Lung (tissue), 11 donors: ENCODE measurements at regions not wholly inside any gene's neighbourhood (a gene's known extent, or its start where the extent isn't known, plus 50 kb on each side); places are given as distances from the start of the nearest gene placed in this dataset.

Experiments used
- ATAC-seq: fragments of 200-7000 bp; cut with Tn5 transposase; one replicate; pipeline ENCODE4 v1.9.1; 2020; ENCODE audit warnings: moderate number of reproducible peaks; ENCODE audit not compliant: insufficient read depth, low FRiP score
- DNase-seq, 3 donors: peaks; one replicate each; pipeline ENCODE4 v3.0.0-alpha.2; 2013 to 2017
- H3K27ac ChIP-seq, 2 donors: one replicate each; pipeline ENCODE4 v1.5.1; 2013; ENCODE audit warnings: mild to moderate bottlenecking in 2 of 2, moderate library complexity in 2 of 2, control low read depth in 1 of 2, inconsistent platforms in 1 of 2, low read depth in 1 of 2, low read length in 1 of 2
- H3K27me3 ChIP-seq, 3 donors: one replicate each; pipeline ENCODE4 v1.5.1; 2013; ENCODE audit warnings: low read length in 2 of 3; ENCODE audit not compliant: control insufficient read depth in 3 of 3, insufficient read depth in 3 of 3
- H3K36me3 ChIP-seq, 4 donors: one replicate each; pipeline ENCODE4 v1.5.1; 2013; ENCODE audit warnings: low read length in 4 of 4, mild to moderate bottlenecking in 1 of 4, moderate library complexity in 1 of 4; ENCODE audit not compliant: control insufficient read depth in 4 of 4, insufficient read depth in 4 of 4
- H3K4me1 ChIP-seq, 5 donors: one replicate each; pipeline ENCODE4 v1.5.1; 2013; ENCODE audit warnings: low read length in 5 of 5, mild to moderate bottlenecking in 2 of 5, moderate library complexity in 1 of 5; ENCODE audit not compliant: control insufficient read depth in 5 of 5, insufficient read depth in 5 of 5
- H3K4me3 ChIP-seq: one replicate; pipeline ENCODE4 v1.5.1; 2013; ENCODE audit warnings: mild to moderate bottlenecking, control low read depth, moderate library complexity
- H3K9ac ChIP-seq, 2 donors: one replicate each; pipeline ENCODE4 v1.5.1; 2013; ENCODE audit warnings: low read length in 2 of 2, control low read depth in 1 of 2; ENCODE audit not compliant: insufficient read depth in 1 of 2
- H3K9me3 ChIP-seq, 4 donors: one replicate each; pipeline ENCODE4 v1.5.1; 2013; ENCODE audit warnings: low read length in 3 of 4, mild to moderate bottlenecking in 1 of 4, moderate library complexity in 1 of 4; ENCODE audit not compliant: control insufficient read depth in 4 of 4, insufficient read depth in 3 of 4
- CTCF ChIP-seq: IDR thresholded peaks from 2 replicates; pipeline ENCODE4 v1.5.1; 2012; ENCODE audit warnings: mild to moderate bottlenecking; ENCODE audit errors: control extremely low read depth, extremely low read depth
- WGBS, 2 donors: extraction: QIAGEN DNeasy Blood & Tissue Kit; methylation state at CpG; one replicate each; pipeline ENCODE4 v1.1.7; 2013; 5-methylcytosine and 5-hydroxymethylcytosine counted together
- donor health status: control.
- donor health status: control.
- donor health status: Bipolar disorder and iron deficiency.
- donor health status: healthy.
- donor health status: DM: yes; HTN: yes; CAD: no.

- no peaks in the 10 kb centered on the region for H3K36me3 ChIP-seq
- no peaks in the 10 kb centered on the region for H3K4me1 ChIP-seq
- ATAC-seq (no peak), DNase-seq (no peak)
- H3K9me3 ChIP-seq: peaks cover 0 to 3% (median 1%) of the 10 kb centered on the region in 4 donors
- no peak overlapping the region for H3K9ac ChIP-seq
- H3K27me3 ChIP-seq: no peaks in the 10 kb centered on the region
- no peak overlapping the region for H3K4me3 ChIP-seq
- 93 to 96% methylated on average over 5 of the region's 5 CpGs for WGBS, 2 donors
- H3K27ac ChIP-seq: no peak overlapping the region
- no peak for TF ChIP-seq CTCF
Observed at GRCh38 chr5:66242050-66242715, 98.1 kb downstream of the SREK1 start.

- ATAC-seq (no peak), DNase-seq (no peak)
- no peaks in the 10 kb centered on the region for H3K4me1 ChIP-seq
- peaks cover 0 to 3% (median 1%) of the 10 kb centered on the region in 4 donors for H3K9me3 ChIP-seq
- WGBS, 2 donors: 79 to 89% methylated on average over 6 of the region's 6 CpGs
- H3K4me3 ChIP-seq: no peak overlapping the region
- no peak for TF ChIP-seq CTCF
- no peak overlapping the region for H3K27ac ChIP-seq
- H3K9ac ChIP-seq: no peak overlapping the region
- H3K36me3 ChIP-seq: no peaks in the 10 kb centered on the region
- H3K27me3 ChIP-seq: no peaks in the 10 kb centered on the region
Observed at GRCh38 chr5:66246608-66247007, 102.5 kb downstream of the SREK1 start.

- no peak for DNase-seq
- Histone ChIP-seq H3K9me3 (peaks cover 0 to 3% (median 1%) of the 10 kb centered on the region in 4 donors), H3K4me1 (no peaks in the 10 kb centered on the region), H3K36me3 (no peaks in the 10 kb centered on the region), H3K4me3 (no peak overlapping the region), H3K27me3 (no peaks in the 10 kb centered on the region), H3K27ac (no peak overlapping the region), H3K9ac (no peak overlapping the region)
- no peak for ATAC-seq
- 69 to 86% methylated on average over 4 of the region's 4 CpGs for WGBS, 2 donors
- TF ChIP-seq CTCF: no peak
Observed at GRCh38 chr5:66247176-66247960, 103.3 kb downstream of the SREK1 start.
